GM12865 (cell line): ENCODE measurements at regions not wholly inside any gene's neighbourhood (a gene's known extent, or its start where the extent isn't known, plus 50 kb on each side); places are given as distances from the start of the nearest gene placed in this dataset.
"Not testable (repeated sequence)": the region's sequence is repeated elsewhere in the genome, so short reads cannot be mapped to it uniquely, and the experiment has no call there.

Experiments
- DNase-seq: peaks from one replicate; pipeline ENCODE4 v3.0.0; 2010; ENCODE audit warnings: low read depth
- H3K4me3 ChIP-seq: 2 replicates; pipeline ENCODE4 v1.5.1; 2011; ENCODE audit warnings: mild to moderate bottlenecking, low read depth, low read length, control low read depth
- CTCF ChIP-seq: IDR thresholded peaks from 2 replicates; pipeline ENCODE4 v1.5.1; 2011; ENCODE audit warnings: low read length, control low read depth, low read depth, inconsistent platforms; ENCODE audit not compliant: insufficient read depth; ENCODE audit errors: missing control alignments

GRCh38 chrX:63285375-63285774, 65.8 kb downstream of the SPIN4 start:
- no peak for TF ChIP-seq CTCF
- no peak overlapping the region for H3K4me3 ChIP-seq
- DNase-seq = no peak

DNA sequence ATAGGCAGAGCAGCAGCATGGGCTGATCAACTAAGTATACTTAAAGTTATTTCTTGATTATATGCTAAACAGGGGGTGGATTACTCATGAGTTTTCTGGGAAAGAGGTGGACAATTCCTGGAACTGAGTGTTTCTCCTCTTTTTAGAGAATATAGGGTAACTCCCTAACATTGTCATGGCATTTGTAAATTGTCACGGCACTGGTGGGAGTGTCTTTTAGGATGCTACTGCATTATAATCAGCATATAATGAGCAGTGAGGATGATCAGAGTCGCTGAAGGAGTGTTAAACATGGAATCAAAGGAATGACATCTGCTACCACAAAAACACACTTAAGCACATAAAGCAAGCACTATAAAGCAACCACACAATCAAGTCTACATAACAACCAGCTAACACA, 66.5 kb downstream of the SPIN4 start:
- H3K4me3 ChIP-seq = no peak overlapping the region
- DNase-seq = no peak
- no peak for TF ChIP-seq CTCF

DNA sequence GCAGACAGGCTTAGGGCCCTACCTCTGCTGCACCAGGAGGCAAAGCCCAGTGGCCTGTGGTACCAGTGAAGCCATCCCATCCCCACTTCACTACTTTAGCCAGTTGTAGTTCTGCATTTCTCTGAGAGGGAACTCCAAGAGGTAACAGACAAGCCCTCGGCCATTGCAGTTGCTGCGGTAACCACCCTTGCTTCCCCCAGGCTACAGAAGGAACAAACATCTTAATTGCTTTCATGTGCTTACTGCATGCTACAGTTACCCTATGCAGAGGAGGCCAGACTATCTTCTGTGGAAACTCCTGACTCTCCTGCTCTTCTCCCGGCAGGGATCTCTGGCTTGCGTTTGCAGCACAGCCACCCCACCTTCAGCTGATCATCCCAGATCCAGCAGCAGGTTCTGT, 67.8 kb downstream of the SPIN4 start:
- DNase-seq = no peak
- no peak overlapping the region for H3K4me3 ChIP-seq
- no peak for TF ChIP-seq CTCF

GRCh38 chrX:63282828-63283227, 68.3 kb downstream of the SPIN4 start:
- TF ChIP-seq CTCF = no peak
- H3K4me3 ChIP-seq = no peak overlapping the region
- no peak for DNase-seq

DNA sequence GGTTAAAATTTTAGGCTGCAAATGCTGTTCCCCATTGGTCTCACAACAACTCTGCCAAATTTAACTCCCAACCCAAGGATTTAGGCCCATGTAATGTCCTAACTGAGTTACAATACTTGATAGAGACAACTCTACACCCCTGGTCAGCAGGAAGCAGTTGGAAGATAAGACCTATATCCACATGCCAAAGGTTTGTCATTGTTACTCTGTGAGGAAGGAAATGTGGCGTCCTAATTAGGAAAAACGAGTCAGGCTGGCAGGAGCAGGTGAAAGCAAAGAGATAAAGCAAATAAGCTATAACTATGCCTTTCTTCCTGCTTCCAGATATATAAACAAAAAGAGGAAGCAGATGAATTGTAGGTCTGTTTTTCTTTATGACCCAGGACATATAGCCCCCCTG, 69.1 kb downstream of the SPIN4 start:
- TF ChIP-seq CTCF = no peak
- no peak overlapping the region for H3K4me3 ChIP-seq
- no peak for DNase-seq

DNA sequence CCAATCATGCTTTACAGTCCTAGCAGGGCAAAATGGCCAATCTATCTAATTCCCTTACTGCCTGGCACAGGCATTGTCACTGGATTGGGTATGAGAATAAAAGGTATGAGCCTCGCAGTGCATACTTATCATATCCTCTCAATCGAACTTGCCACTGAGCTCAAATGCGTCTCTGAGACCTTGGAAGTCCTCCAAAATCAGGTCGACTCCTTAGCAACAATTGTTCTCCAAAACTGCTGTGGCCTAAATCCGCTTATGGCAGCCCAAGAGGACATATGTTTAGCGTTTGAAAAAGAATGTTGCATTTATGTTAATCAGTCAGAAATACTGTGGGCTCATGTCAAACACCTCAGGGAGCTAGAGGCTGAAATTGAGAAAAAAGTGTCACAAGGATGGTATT, 69.7 kb downstream of the SPIN4 start:
- DNase-seq = no peak
- TF ChIP-seq CTCF = no peak
- H3K4me3 ChIP-seq = no peak overlapping the region

DNA sequence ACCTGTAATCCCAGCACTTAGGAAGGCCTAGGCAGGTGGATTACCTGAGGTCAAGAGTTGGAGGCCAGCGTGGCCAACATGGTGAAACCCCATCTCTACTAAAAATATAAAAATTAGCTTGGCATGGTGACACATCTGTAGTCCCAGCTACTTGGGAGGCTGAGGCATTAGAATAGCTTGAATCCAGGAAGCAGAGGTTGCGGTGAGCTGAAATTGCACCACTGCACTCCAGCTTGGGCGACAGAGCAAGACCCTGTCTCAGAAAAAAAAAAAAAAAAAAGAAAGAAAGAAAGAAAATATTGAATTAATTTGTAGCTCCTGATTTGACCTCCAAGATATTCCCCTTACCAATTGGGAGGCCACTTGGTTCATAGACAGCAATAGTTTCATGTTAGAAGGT, 73.7 kb downstream of the SPIN4 start:
- not testable (repeated sequence) for DNase-seq, H3K4me3 ChIP-seq

- TF ChIP-seq CTCF = peak; percentile 61
- no peak overlapping the region for H3K4me3 ChIP-seq
- DNase-seq = peak; percentile 34
Measured at GRCh38 chrX:63275127-63275526, 76.0 kb downstream of the SPIN4 start.
